ENCODE measurements at regions not wholly inside any gene's neighbourhood (a gene's known extent, or its start where the extent isn't known, plus 50 kb on each side); places are given as distances from the start of the nearest gene placed in this dataset.

- DNase-seq (no peak), ATAC-seq (ENCODE audit: insufficient read depth, low FRiP score) (no peak)
- H3K4me1 ChIP-seq (ENCODE audit: control insufficient read depth in 5 of 5, insufficient read depth in 5 of 5, low read length in 5 of 5), result peaks cover 0 to 46% (median 16%) of the 10 kb centered on the region in 5 donors
- H3K36me3 ChIP-seq (ENCODE audit: control insufficient read depth in 4 of 4, insufficient read depth in 4 of 4, low read length in 4 of 4), result no peaks in the 10 kb centered on the region
- H3K9ac ChIP-seq (ENCODE audit: insufficient read depth in 1 of 2, low read length in 2 of 2), result peak overlapping the region in 1 of 2 donors; percentile 77
- WGBS, 2 donors, result 82 to 84% methylated on average over 4 of the region's 4 CpGs
- H3K27ac ChIP-seq (ENCODE audit: low read depth in 1 of 2, low read length in 1 of 2), result no peak overlapping the region
- H3K4me3 ChIP-seq, result no peak overlapping the region
- TF ChIP-seq CTCF (IDR thresholded peaks at IDR 0.05; ENCODE audit: control extremely low read depth, extremely low read depth), result no peak
- no peaks in the 10 kb centered on the region for H3K9me3 ChIP-seq (ENCODE audit: control insufficient read depth in 4 of 4, insufficient read depth in 3 of 4, low read length in 3 of 4)
- no peaks in the 10 kb centered on the region for H3K27me3 ChIP-seq (ENCODE audit: control insufficient read depth in 3 of 3, insufficient read depth in 3 of 3, low read length in 2 of 3)
These were observed 143.1 kb upstream of the ARID1B start for GRCh38 chr6:156634048-156634447.

GRCh38 chr6:156633291-156633690 lies 143.9 kb upstream of the ARID1B start:
- peaks cover 0 to 43% (median 16%) of the 10 kb centered on the region in 5 donors for H3K4me1 ChIP-seq (ENCODE audit: control insufficient read depth in 5 of 5, insufficient read depth in 5 of 5, low read length in 5 of 5)
- H3K27ac ChIP-seq (ENCODE audit: low read depth in 1 of 2, low read length in 1 of 2), result no peak overlapping the region
- ATAC-seq (ENCODE audit: insufficient read depth, low FRiP score) (no peak), DNase-seq (no peak)
- no peaks in the 10 kb centered on the region for H3K9me3 ChIP-seq (ENCODE audit: control insufficient read depth in 4 of 4, insufficient read depth in 3 of 4, low read length in 3 of 4)
- WGBS, 2 donors, result 85 to 87% methylated on average over 11 of the region's 11 CpGs
- H3K27me3 ChIP-seq (ENCODE audit: control insufficient read depth in 3 of 3, insufficient read depth in 3 of 3, low read length in 2 of 3), result no peaks in the 10 kb centered on the region
- no peak overlapping the region for H3K4me3 ChIP-seq
- no peaks in the 10 kb centered on the region for H3K36me3 ChIP-seq (ENCODE audit: control insufficient read depth in 4 of 4, insufficient read depth in 4 of 4, low read length in 4 of 4)
- no peak for TF ChIP-seq CTCF (IDR thresholded peaks at IDR 0.05; ENCODE audit: control extremely low read depth, extremely low read depth)
- H3K9ac ChIP-seq (ENCODE audit: insufficient read depth in 1 of 2, low read length in 2 of 2), result no peak overlapping the region

- Histone ChIP-seq H3K9me3 (ENCODE audit: control insufficient read depth in 4 of 4, insufficient read depth in 3 of 4, low read length in 3 of 4) (no peaks in the 10 kb centered on the region), H3K27ac (ENCODE audit: low read depth in 1 of 2, low read length in 1 of 2) (no peak overlapping the region), H3K36me3 (ENCODE audit: control insufficient read depth in 4 of 4, insufficient read depth in 4 of 4, low read length in 4 of 4) (no peaks in the 10 kb centered on the region), H3K4me1 (ENCODE audit: control insufficient read depth in 5 of 5, insufficient read depth in 5 of 5, low read length in 5 of 5) (peaks cover 0 to 20% (median 15%) of the 10 kb centered on the region in 5 donors), H3K9ac (ENCODE audit: insufficient read depth in 1 of 2, low read length in 2 of 2) (no peak overlapping the region), H3K27me3 (ENCODE audit: control insufficient read depth in 3 of 3, insufficient read depth in 3 of 3, low read length in 2 of 3) (no peaks in the 10 kb centered on the region), H3K4me3 (no peak overlapping the region)
- no peak for DNase-seq
- 95 to 98% methylated on average over 36 of the region's 36 CpGs for WGBS, 2 donors
- no peak for ATAC-seq (ENCODE audit: insufficient read depth, low FRiP score)
- no peak for TF ChIP-seq CTCF (IDR thresholded peaks at IDR 0.05; ENCODE audit: control extremely low read depth, extremely low read depth)
These were observed 146.4 kb upstream of the ARID1B start for GRCh38 chr6:156630613-156631302.

DNA sequence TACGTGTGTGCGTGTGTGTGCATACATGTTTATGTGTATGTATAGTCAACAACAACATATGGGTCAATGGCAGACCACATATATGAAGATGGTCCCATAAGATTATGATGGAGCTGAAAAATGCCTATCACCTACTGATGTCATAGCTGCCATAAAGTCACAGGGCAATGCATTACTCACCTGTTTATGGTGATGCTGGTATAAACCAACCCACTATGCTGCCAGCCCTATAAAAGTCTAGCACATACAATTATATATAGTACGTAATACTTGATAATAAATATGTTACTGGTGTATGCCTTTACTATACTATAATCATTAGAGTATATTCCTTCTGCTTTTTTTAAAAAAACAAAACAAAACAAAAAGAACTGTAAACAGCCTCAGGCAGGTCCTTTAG lies 148.4 kb upstream of the ARID1B start:
- peaks cover 0 to 2% (median under 1%) of the 10 kb centered on the region in 5 donors for H3K4me1 ChIP-seq (ENCODE audit: control insufficient read depth in 5 of 5, insufficient read depth in 5 of 5, low read length in 5 of 5)
- ATAC-seq (ENCODE audit: insufficient read depth, low FRiP score) (no peak), DNase-seq (no peak)
- no peak overlapping the region for H3K4me3 ChIP-seq
- TF ChIP-seq CTCF (IDR thresholded peaks at IDR 0.05; ENCODE audit: control extremely low read depth, extremely low read depth), result no peak
- no peak overlapping the region for H3K27ac ChIP-seq (ENCODE audit: low read depth in 1 of 2, low read length in 1 of 2)
- no peaks in the 10 kb centered on the region for H3K27me3 ChIP-seq (ENCODE audit: control insufficient read depth in 3 of 3, insufficient read depth in 3 of 3, low read length in 2 of 3)
- WGBS, 2 donors, result 66 to 82% methylated on average over 3 of the region's 3 CpGs
- H3K9me3 ChIP-seq (ENCODE audit: control insufficient read depth in 4 of 4, insufficient read depth in 3 of 4, low read length in 3 of 4), result no peaks in the 10 kb centered on the region
- no peaks in the 10 kb centered on the region for H3K36me3 ChIP-seq (ENCODE audit: control insufficient read depth in 4 of 4, insufficient read depth in 4 of 4, low read length in 4 of 4)
- H3K9ac ChIP-seq (ENCODE audit: insufficient read depth in 1 of 2, low read length in 2 of 2), result no peak overlapping the region
